ENCODE measurements at regions not wholly inside any gene's neighbourhood (a gene's known extent, or its start where the extent isn't known, plus 50 kb on each side); places are given as distances from the start of the nearest gene placed in this dataset.

DNA sequence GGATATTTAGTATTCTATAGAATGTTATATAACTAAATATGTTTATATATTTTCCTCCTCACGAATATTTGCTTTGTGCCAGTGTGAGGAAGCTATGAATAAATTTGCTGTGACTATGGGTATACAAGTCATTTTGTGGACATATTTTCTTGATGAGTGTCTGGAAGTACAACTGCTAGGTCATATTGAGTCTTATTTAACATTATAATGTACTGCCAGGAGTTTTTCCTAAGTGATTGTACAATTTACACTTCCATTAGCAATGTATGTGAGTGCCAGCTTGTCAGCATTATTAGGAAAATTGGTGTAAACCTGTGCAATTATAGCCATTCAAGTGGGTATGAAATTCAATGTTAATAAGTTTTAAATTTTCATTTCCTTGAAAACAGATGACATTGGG, 1328.9 kb upstream of the TMEFF2 start:
- TF ChIP-seq, protein P1, sequence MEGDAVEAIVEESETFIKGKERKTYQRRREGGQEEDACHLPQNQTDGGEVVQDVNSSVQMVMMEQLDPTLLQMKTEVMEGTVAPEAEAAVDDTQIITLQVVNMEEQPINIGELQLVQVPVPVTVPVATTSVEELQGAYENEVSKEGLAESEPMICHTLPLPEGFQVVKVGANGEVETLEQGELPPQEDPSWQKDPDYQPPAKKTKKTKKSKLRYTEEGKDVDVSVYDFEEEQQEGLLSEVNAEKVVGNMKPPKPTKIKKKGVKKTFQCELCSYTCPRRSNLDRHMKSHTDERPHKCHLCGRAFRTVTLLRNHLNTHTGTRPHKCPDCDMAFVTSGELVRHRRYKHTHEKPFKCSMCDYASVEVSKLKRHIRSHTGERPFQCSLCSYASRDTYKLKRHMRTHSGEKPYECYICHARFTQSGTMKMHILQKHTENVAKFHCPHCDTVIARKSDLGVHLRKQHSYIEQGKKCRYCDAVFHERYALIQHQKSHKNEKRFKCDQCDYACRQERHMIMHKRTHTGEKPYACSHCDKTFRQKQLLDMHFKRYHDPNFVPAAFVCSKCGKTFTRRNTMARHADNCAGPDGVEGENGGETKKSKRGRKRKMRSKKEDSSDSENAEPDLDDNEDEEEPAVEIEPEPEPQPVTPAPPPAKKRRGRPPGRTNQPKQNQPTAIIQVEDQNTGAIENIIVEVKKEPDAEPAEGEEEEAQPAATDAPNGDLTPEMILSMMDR (conservative IDR thresholded peaks at IDR 0.05; ENCODE audit: low read depth, low read length) = no peak
- no peak overlapping the region for H3K4me3 ChIP-seq (ENCODE audit: low read depth, low read length)
- DNase-seq (ENCODE audit: low read depth) = peak; percentile 1

DNA sequence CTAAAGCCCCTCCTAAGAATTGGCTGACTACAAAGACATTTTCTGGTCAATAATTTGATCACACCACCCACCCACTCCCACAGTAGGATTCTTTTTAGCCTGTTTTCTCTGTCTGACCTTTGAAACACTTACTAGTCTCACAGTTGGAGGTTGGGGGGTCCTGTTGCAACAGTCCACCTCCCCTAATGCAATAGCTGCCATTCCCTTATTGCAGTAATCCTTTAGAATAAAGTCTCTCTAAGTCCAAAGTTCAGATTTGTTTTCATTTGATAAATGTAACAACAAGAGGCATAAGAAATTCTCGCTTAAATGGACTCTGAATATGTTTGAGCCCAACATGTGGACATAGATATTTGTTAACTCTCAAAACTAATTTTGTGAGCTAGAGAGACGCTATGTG, 1326.8 kb upstream of the TMEFF2 start:
- no peak overlapping the region for H3K4me3 ChIP-seq (ENCODE audit: low read depth, low read length)
- no peak for DNase-seq (ENCODE audit: low read depth)
- TF ChIP-seq, protein P1 (conservative IDR thresholded peaks at IDR 0.05; ENCODE audit: low read depth, low read length) = no peak

DNA sequence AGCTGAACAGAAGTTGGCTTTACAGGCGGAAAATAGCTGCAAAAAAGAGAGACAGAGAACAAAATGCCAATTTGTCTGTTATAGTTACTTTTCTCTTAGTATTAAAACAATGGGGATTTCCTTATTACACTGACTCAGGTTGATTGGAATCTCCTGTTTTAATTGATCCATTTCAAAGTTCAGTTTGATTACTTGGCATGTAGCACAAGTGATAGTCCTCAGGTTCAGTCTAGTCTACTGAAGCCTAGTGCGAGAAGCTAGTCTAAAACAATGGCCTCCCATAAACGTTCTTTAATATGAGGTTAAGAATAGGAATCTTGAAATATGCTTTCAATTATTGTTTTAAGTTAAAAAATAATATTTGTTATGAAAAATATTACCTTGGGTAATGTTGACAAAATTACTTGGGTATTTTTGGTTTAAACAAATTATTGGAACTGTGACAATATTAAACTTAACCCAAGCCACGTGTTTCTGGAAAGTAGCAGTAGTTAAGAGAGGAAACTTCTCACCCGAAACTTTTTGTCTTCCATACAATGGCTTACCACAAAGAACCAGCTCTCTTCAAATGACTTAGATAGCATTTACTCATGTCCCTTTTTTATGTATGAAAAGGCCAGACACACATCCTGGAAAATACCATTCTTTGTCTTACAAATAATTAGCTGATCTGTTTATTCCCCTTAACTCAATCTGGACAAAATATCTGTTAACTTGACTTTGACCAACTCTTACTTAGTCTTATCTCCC, 1326.2 kb upstream of the TMEFF2 start:
- TF ChIP-seq, protein P1 (conservative IDR thresholded peaks at IDR 0.05; ENCODE audit: low read depth, low read length) = no peak
- no peak overlapping the region for H3K4me3 ChIP-seq (ENCODE audit: low read depth, low read length)
- DNase-seq (ENCODE audit: low read depth) = no peak

DNA sequence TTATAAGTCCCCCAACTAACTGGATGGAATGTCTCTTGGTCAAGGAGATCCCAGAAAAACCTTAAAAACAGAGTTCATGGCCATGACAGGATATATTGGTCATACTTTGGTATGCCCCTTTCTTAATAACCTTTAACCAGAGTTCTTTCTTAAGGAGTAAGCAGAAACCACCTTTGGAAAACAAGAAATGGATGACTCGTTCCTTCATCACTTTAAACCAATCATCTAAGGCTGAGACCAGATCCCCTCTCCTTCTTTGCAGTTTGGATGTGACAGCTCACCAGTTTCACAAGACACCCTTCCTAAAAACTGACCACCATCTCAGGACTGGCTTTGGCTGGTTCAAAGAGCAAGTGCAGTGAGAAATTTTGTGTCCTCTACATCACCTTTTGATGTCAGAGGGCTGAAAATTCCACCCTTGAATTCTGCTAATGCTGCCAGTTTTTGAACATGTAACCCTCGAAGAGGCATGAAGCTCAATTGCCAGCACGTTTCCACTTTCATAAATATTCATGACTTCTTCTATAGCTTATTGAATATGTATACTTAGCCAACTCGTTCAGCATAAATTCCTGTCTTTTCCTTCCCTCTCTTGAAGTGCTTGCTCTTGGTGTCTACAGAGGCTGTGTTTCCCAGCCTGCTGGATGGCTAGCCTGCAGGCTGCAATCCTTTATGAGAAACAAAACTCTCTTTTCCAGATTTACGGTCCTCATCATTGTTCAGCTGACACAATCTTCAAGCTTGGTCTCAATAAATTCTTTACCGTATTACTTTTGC, 1323.5 kb upstream of the TMEFF2 start:
- TF ChIP-seq, protein P1 (conservative IDR thresholded peaks at IDR 0.05; ENCODE audit: low read depth, low read length) = no peak
- peak; percentile 54 for DNase-seq (ENCODE audit: low read depth)
- no peak overlapping the region for H3K4me3 ChIP-seq (ENCODE audit: low read depth, low read length)

DNA sequence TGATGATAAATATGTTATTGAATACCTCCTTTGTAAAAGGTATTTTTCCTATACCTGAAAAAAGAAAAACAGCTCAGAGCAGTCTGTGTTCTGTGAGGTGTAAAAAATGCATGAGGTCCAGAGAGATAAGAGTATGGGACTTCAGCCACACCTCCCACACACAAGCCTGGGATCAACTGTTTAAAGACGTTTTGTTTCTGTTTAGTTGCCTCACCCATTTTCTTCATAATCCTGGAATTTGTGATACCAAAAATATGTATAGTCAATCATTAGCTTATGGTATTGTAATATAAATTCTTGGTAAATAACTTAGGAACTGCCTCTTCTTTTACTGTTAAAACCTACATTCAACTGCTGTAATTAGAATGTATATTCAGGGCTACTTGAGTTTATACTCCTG, 1322.9 kb upstream of the TMEFF2 start:
- DNase-seq (ENCODE audit: low read depth) = peak; percentile 11
- TF ChIP-seq, protein P1 (conservative IDR thresholded peaks at IDR 0.05; ENCODE audit: low read depth, low read length) = no peak

DNA sequence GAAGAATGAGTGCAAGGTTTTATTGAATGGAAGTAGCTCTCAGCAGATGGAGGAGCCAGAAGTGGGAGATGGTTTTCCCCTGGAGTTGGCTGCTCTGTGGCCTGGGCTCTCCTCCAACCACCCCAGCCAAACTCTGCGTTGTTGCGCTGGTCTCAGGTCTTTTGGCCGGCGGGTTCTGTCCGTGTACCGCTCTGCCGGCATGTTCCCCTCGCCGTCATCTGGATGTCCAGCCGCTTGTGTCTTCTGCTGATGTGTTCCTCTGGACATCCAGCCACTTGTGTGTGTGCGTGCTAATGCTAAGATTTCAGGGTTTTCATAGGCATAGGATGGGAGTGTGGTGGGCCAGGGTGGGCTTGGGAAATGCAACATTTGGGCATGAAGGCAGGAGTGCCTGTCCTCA, 1311.3 kb upstream of the TMEFF2 start:
- DNase-seq (ENCODE audit: low read depth) = no peak

More for the DNA sequence above, 1322.9 kb upstream of the TMEFF2 start:
- no peak overlapping the region for H3K4me3 ChIP-seq (ENCODE audit: low read depth, low read length)

More for the DNA sequence above, 1311.3 kb upstream of the TMEFF2 start:
- no peak overlapping the region for H3K4me3 ChIP-seq (ENCODE audit: low read depth, low read length)
- TF ChIP-seq, protein P1 (conservative IDR thresholded peaks at IDR 0.05; ENCODE audit: low read depth, low read length) = no peak

All from choroid plexus epithelial cell (primary cell).